ENCODE measurements at regions not wholly inside any gene's neighbourhood (a gene's known extent, or its start where the extent isn't known, plus 50 kb on each side); places are given as distances from the start of the nearest gene placed in this dataset.

- TF ChIP-seq KLF17 (tag by site-specific recombination; IDR thresholded peaks at IDR 0.05) (no peak), ZNF529 (tag by site-specific recombination; IDR thresholded peaks at IDR 0.05; ENCODE audit: insufficient replicate concordance) (no peak), ZNF274 (IDR thresholded peaks at IDR 0.05; ENCODE audit: low read length) (no peak), ZNF274 (tag by site-specific recombination; IDR thresholded peaks at IDR 0.05; ENCODE audit: borderline replicate concordance) (no peak)
Observed at GRCh38 chr13:47168066-47168465, 271.2 kb upstream of the HTR2A start (continued).

- ChIA-PET POLR2A (no interaction called here), CTCF (no interaction called here)
- H3K36me3 ChIP-seq (ENCODE audit: control insufficient read depth in 2 of 2, insufficient read depth in 1 of 2, low read length in 2 of 2) = no peaks in the 10 kb centered on the region
- H3K4me1 ChIP-seq (ENCODE audit: control insufficient read depth, insufficient read depth, low read length) = no peaks in the 10 kb centered on the region
- TF ChIP-seq SCRT1 (tag by site-specific recombination; IDR thresholded peaks at IDR 0.05; ENCODE audit: borderline replicate concordance) (no peak), ZNF48 (tag by site-specific recombination; IDR thresholded peaks at IDR 0.05) (no peak), REPIN1 (tag by site-specific recombination; IDR thresholded peaks at IDR 0.05; ENCODE audit: low read depth) (no peak), ZNF280C (tag by site-specific recombination; IDR thresholded peaks at IDR 0.05) (no peak), SETDB1 (IDR thresholded peaks at IDR 0.05; ENCODE audit: insufficient read length, low read length) (no peak), ZNF140 (tag by site-specific recombination; IDR thresholded peaks at IDR 0.05) (no peak), KLF9 (tag by site-specific recombination; IDR thresholded peaks at IDR 0.05; ENCODE audit: low read depth) (no peak), ZBTB21 (tag by site-specific recombination; IDR thresholded peaks at IDR 0.05) (no peak), BCL11A (tag by site-specific recombination; IDR thresholded peaks at IDR 0.05; ENCODE audit: low read depth) (no peak), ZFP37 (tag by site-specific recombination; IDR thresholded peaks at IDR 0.05) (no peak), ZNF521 (tag by site-specific recombination; IDR thresholded peaks at IDR 0.05) (no peak), PRDM1 (tag by site-specific recombination; IDR thresholded peaks at IDR 0.05) (no peak), ZNF513 (tag by site-specific recombination; IDR thresholded peaks at IDR 0.05) (no peak), ZSCAN5A (tag by site-specific recombination; IDR thresholded peaks at IDR 0.05) (no peak), ZNF544 (tag by site-specific recombination; IDR thresholded peaks at IDR 0.05) (no peak), ZNF830 (tag by site-specific recombination; IDR thresholded peaks at IDR 0.05; ENCODE audit: low read depth) (no peak)
- H3K27ac ChIP-seq (ENCODE audit: extremely low read depth, low read depth, low read length) = no peak overlapping the region
- no peaks in the 10 kb centered on the region for H3K9me3 ChIP-seq (ENCODE audit: control insufficient read depth, insufficient read depth, low read depth, low read length)
- H3K4me3 ChIP-seq (ENCODE audit: low read depth, low read length) = no peak overlapping the region
Observed at GRCh38 chr13:47166336-47166735, 269.5 kb upstream of the HTR2A start.
